ENCODE measurements at regions not wholly inside any gene's neighbourhood (a gene's known extent, or its start where the extent isn't known, plus 50 kb on each side); places are given as distances from the start of the nearest gene placed in this dataset.

- TF ChIP-seq CTCF (conservative IDR thresholded peaks at IDR 0.05) (no peak), ZFX (IDR thresholded peaks at IDR 0.05) (no peak)
Observed at GRCh38 chr9:79447308-79447605, 124.5 kb upstream of the TLE4 start.
